Activated CD4-positive, alpha-beta T cell treated with anti-CD3 and anti-CD28 coated beads, Interleukin-2, amount 10 ng/mL, durations not matched to agents 7 days and 5 days (primary cell): ENCODE measurements at regions not wholly inside any gene's neighbourhood (a gene's known extent, or its start where the extent isn't known, plus 50 kb on each side); places are given as distances from the start of the nearest gene placed in this dataset.
A peak's percentile ranks its signal among the peaks of the same experiment; 100 is the strongest.

ENCODE experiments used
- CTCF ChIA-PET: fragments of 350-600 bp; sonication (Branson Sonifier 250); formaldehyde crosslinking; loops from one replicate; lab custom pipeline; 2021; ENCODE audit warnings: antibody characterized with exemption; lab: Charles Lee
- POLR2A ChIA-PET: fragments of 350-600 bp; sonication (Branson Sonifier 250); formaldehyde crosslinking; loops from one replicate; lab custom pipeline; 2021; ENCODE audit warnings: antibody characterized with exemption; lab: Charles Lee
- DNase-seq: peaks from one replicate; pipeline ENCODE4 v3.0.0-alpha.2; 2020
- H3K27ac Mint-ChIP-seq: one replicate; pipeline ENCODE4 v1.8.0; 2021; ENCODE audit warnings: mild to moderate bottlenecking, moderate library complexity, mixed read lengths
- H3K27me3 Mint-ChIP-seq: one replicate; pipeline ENCODE4 v1.8.0; 2021; ENCODE audit warnings: mixed read lengths
- H3K36me3 Mint-ChIP-seq: one replicate; pipeline ENCODE4 v1.8.0; 2021; ENCODE audit warnings: low read depth, mixed read lengths
- H3K4me1 Mint-ChIP-seq: one replicate; pipeline ENCODE4 v1.8.0; 2021; ENCODE audit warnings: mixed read lengths
- H3K4me3 Mint-ChIP-seq: one replicate; pipeline ENCODE4 v1.8.0; 2021; ENCODE audit warnings: mild to moderate bottlenecking, moderate library complexity, mixed read lengths
- H3K9me3 Mint-ChIP-seq: one replicate; pipeline ENCODE4 v1.8.0; 2021; ENCODE audit warnings: mixed read lengths

DNA sequence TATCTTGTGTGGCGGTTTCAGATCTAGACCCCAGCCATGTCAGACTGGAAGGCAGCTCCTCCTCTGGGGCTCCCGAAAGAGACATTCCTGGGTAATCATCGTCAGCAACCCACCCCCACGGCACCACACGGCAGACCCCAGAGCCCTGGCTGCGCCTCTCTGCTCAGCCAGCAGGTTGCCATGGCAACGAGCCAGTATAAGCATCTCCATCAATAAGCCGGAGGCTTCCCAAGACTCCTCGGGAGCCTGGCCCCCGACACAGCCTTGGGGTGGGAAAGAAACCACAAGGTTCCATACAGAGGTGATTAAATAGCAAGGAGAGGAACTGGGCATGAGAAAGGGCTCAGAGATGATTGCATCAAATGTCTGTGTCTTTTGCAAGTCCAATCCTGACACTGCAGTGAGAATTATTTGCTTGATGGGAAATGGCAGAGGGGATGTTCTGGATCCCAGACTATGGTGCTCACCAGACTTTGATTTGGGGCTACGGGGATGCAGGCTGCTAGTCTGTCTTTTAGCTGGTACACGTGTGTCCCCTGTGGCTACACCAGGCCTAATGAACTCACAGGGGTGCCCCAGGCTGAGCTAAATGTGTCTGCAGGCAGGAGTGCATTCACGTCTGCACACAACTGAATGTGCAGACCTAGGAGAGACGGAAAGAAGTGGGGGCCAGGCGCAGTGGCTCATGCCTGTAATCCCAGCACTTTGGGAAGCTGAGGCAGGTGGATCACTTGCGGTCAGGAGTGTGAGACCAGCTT lies 320.5 kb upstream of the TNRC6C start:
- no peak overlapping the region for H3K27ac Mint-ChIP-seq
- no peaks in the 10 kb centered on the region for H3K36me3 Mint-ChIP-seq
- H3K27me3 Mint-ChIP-seq = peaks cover 13% of the 10 kb centered on the region
- H3K4me3 Mint-ChIP-seq = no peak overlapping the region
- CTCF ChIA-PET = interaction anchor here (1.5 kb wide), 1 partner anchor 13 kb away, joined by 3 read pairs; no protein-coding TSS in a partner anchor
- peaks cover 13% of the 10 kb centered on the region for H3K4me1 Mint-ChIP-seq
- no peak for DNase-seq
- no peaks in the 10 kb centered on the region for H3K9me3 Mint-ChIP-seq
- POLR2A ChIA-PET = no interaction called here

DNA sequence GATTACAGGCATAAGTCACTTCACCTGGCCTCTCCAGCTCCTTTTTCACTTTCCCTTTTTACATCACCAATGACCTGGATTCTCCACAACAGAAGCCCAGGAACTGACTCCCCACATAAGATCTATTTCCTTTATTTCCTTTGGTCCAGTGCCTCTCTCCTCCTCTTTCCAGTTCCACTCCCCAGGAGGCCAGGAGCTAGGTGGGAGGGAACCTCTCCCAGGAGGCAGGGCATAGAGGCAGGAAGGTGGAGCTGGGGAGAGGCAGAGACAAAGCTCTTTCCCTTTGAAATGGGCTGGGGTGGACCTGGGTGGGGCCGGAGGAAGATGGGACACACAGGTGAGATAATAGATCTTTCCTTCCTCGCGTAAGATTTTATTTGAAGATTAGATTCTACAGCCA lies 318.3 kb upstream of the TNRC6C start:
- ChIA-PET POLR2A (no interaction called here), CTCF (interaction anchor here (1.1 kb wide), 1 partner anchor 10 kb away, joined by 3 read pairs; no protein-coding TSS in a partner anchor)
- Mint-ChIP-seq H3K27me3 (peaks cover 16% of the 10 kb centered on the region), H3K36me3 (no peaks in the 10 kb centered on the region), H3K4me1 (peaks cover 11% of the 10 kb centered on the region), H3K27ac (no peak overlapping the region), H3K9me3 (no peaks in the 10 kb centered on the region), H3K4me3 (no peak overlapping the region)
- no peak for DNase-seq

DNA sequence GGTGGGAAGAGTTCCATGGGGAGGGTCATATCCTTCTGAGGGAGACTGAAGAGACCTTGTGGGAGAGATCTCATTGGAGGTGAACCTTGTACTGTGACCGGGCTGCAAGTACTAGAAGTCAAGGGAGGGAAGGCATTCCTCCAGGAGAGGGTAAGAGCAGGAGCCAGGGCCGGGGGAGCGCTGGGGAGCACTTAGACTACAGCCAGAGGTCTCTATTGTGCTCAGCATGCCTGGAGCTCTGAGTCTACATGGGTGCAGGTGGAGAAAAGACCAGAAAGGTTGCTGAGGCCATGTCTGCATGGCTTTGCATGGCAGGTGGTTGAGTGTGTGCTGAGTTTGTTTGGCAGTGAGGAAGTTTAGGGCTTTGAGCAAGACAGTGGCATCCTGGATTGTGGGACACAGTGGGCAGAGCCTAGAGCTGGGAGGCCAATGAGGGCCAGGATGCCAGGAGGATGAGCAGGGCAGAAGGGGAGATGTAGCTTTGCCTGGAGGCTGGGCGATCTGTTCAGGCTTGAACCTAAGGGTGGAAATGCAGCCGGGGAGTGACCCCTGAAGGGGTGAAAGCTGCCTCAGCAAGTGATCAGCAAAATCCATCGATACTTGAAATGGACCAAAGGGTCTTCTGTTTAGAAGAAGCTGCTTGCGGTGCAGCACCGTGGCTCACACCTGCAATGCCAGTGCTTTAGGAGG lies 317.4 kb upstream of the TNRC6C start:
- H3K27me3 Mint-ChIP-seq = peaks cover 16% of the 10 kb centered on the region
- ChIA-PET CTCF (interaction anchor here (1.1 kb wide), 1 partner anchor 9 kb away, joined by 3 read pairs; no protein-coding TSS in a partner anchor), POLR2A (interaction anchor here (0.7 kb wide), 1 partner anchor 9 kb away, joined by 4 read pairs; no protein-coding TSS in a partner anchor)
- no peaks in the 10 kb centered on the region for H3K36me3 Mint-ChIP-seq
- H3K4me3 Mint-ChIP-seq = no peak overlapping the region
- no peak for DNase-seq
- no peak overlapping the region for H3K27ac Mint-ChIP-seq
- H3K9me3 Mint-ChIP-seq = no peaks in the 10 kb centered on the region
- H3K4me1 Mint-ChIP-seq = peaks cover 18% of the 10 kb centered on the region

DNA sequence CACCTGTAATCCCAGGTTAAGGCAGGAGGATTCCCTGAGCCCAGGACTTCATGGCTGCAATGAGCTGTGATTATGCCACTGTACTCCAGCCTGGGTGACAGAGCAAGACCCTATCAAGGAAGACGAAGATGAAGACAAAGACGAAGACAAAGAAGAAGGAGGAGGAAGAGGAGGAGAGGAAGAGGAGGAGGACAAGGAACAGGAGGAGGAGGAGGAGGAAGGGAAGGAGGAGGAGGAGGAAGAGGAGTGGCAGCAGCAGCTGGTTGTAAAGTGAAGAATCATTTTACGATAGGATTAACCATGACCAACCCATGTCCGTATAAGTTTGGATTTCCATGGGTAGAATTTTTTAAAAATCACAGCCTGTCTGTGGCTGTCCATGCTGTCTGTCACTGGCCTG lies 316.8 kb upstream of the TNRC6C start:
- H3K36me3 Mint-ChIP-seq = no peaks in the 10 kb centered on the region
- ChIA-PET CTCF (no interaction called here), POLR2A (interaction anchor here (0.7 kb wide), 1 partner anchor 9 kb away, joined by 4 read pairs; no protein-coding TSS in a partner anchor)
- no peak for DNase-seq
- H3K27ac Mint-ChIP-seq = no peak overlapping the region
- no peaks in the 10 kb centered on the region for H3K9me3 Mint-ChIP-seq
- peaks cover 16% of the 10 kb centered on the region for H3K27me3 Mint-ChIP-seq
- no peak overlapping the region for H3K4me3 Mint-ChIP-seq
- peaks cover 22% of the 10 kb centered on the region for H3K4me1 Mint-ChIP-seq

DNA sequence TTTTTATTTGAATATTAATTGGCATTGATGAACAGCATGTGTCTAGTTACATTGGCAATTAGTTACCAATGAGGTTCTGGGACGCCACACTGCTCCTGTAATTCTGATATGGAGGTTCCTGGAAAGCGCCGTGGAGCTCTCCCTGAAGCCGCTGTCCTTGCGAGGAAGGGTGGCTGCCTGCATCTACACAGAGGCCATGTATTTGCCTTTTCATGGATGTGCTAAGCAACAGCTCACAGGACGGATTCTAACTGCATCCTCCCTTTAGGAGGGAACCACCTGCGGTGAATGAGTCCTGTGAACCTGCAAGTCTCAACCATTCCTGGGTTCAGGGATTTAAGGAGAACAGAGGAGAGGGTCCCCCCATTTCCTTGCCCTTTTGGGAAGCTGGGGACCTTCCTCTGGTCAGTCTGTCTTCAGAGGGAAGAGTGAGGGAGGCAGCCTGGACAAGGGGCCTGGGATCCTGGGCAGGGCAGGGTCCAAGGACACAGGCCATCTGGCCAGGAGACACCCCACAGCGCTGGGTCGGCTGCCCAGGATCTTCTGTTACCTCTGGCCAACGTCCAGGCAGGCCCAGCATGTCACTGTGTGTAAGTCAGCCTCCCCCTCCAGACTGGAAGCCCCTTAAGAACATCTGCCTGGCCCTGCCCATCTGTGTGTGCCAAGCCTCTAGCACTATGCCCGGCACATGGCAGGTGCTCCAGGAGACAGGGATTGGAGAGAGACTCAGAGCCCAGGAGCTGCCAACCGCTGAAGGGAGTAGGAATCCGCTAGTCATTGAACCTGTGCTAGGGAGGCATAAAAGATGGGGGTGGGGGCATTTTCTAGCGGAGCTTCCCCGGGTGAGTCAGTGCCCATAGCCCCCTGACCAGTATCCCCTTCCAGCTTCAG lies 314.1 kb upstream of the TNRC6C start:
- Mint-ChIP-seq H3K27ac (peak overlapping the region; percentile 95), H3K36me3 (peaks cover 3% of the 10 kb centered on the region), H3K9me3 (peaks cover 9% of the 10 kb centered on the region), H3K27me3 (peaks cover 13% of the 10 kb centered on the region), H3K4me3 (no peak overlapping the region), H3K4me1 (peaks cover 28% of the 10 kb centered on the region)
- POLR2A ChIA-PET = no interaction called here
- CTCF ChIA-PET = interaction anchor here (0.9 to 1.3 kb wide), 5 partner anchors 12 to 37 kb away, joined by 3 to 5 read pairs (median 3); no protein-coding TSS in a partner anchor
- DNase-seq = no peak

DNA sequence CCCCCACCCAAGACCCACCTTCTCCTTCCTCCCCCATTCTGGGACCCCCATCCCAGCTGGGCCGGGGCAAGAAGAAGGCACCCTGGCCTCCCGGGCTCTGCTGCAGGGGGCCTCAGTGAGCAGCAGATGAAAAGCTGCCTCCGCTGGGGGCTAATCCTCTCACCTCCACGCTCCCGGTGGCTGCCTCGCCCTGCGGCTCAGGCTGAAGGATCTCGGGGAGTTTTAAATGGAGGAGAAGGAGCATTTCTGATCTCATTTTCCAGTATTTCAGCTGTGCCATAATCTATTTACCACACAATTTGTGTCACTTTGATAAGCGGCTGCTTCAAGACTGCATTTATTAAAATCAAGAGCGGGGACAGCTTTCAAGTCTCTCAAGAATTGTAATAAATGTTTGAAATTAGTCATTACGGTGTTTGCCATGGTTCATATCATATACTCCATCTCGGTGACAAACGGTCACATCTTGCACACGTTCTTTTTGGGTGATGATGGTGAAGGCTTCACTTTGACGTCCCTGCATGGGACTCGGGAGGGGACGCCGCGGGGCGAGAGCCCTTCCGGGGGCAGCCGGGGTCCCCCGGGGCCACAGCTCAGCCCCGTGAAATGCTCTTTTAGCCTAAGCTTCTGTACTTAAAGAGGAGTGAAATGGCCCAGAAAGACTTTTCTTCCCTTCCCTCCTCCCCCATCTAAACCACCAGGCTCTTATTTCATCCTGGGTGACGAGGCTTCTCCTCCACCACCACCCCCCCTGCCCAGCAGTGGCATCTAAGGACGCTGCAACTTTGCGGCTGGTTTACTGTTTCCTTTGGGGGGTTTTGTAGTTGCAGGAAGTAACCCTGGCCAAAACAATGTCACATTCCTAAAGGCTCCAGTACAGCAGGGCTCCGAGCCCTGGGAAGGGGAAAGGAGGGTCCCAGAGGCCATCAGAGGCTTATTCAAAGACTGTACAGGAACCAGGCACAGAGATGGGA lies 313.1 kb upstream of the TNRC6C start:
- H3K9me3 Mint-ChIP-seq = peaks cover 12% of the 10 kb centered on the region
- ChIA-PET CTCF (interaction anchor here (0.8 to 1.3 kb wide), 6 partner anchors 17 to 215 kb away, joined by 3 to 5 read pairs (median 3); no protein-coding TSS in a partner anchor), POLR2A (no interaction called here)
- H3K36me3 Mint-ChIP-seq = peaks cover 3% of the 10 kb centered on the region
- H3K27ac Mint-ChIP-seq = peak overlapping the region; percentile 95
- H3K4me3 Mint-ChIP-seq = peak overlapping the region; percentile 20
- DNase-seq = peak; percentile 65
- H3K4me1 Mint-ChIP-seq = peaks cover 38% of the 10 kb centered on the region
- H3K27me3 Mint-ChIP-seq = peaks cover 7% of the 10 kb centered on the region

DNA sequence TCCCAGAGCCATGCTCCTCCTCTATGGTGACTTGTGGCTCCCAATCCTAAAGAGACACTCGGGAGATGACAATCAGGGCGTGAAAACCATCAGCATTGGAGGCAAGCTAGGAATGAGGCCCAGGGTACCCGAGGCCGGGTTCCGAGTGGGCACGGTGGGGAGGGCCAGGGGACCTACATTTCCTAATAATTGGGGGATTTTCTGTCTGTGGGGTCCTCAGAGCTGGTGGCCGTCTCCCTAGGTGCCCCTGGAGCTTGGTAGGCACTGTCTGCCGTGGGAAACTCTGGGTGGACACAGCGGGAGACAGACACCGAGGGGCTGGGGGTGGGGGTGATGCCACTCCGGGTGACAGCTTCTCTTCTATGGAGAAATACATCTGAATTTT lies 312.5 kb upstream of the TNRC6C start:
- Mint-ChIP-seq H3K36me3 (peaks cover 3% of the 10 kb centered on the region), H3K4me1 (peaks cover 41% of the 10 kb centered on the region), H3K27ac (peak overlapping the region; percentile 95), H3K4me3 (no peak overlapping the region), H3K27me3 (peaks cover 4% of the 10 kb centered on the region), H3K9me3 (peaks cover 12% of the 10 kb centered on the region)
- ChIA-PET POLR2A (no interaction called here), CTCF (interaction anchor here (0.8 to 1.3 kb wide), 2 partner anchors 21 to 215 kb away, joined by 3 read pairs; no protein-coding TSS in a partner anchor)
- no peak for DNase-seq

DNA sequence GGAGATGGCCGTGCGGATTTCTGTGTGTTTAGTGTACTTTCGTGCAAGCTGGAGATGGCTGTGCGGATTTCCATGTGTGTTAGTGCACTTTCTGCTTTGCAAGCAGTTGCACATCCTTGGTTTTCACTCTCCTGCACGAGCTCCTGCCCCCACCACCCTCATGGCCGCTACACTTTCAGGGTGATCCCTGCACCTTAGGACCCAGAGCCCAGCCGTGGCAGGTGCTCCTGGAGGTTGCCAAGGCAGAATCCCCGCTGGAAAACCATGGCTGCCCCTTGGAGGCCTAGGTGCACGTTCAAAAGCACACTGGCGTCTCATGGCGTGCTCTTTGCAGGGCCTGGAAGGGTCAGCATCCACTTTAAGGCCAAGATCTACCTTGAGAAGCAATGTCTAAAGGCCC lies 311.0 kb upstream of the TNRC6C start:
- CTCF ChIA-PET = interaction anchor here (1.2 kb wide), 1 partner anchor 124 kb away, joined by 3 read pairs; no protein-coding TSS in a partner anchor

DNA sequence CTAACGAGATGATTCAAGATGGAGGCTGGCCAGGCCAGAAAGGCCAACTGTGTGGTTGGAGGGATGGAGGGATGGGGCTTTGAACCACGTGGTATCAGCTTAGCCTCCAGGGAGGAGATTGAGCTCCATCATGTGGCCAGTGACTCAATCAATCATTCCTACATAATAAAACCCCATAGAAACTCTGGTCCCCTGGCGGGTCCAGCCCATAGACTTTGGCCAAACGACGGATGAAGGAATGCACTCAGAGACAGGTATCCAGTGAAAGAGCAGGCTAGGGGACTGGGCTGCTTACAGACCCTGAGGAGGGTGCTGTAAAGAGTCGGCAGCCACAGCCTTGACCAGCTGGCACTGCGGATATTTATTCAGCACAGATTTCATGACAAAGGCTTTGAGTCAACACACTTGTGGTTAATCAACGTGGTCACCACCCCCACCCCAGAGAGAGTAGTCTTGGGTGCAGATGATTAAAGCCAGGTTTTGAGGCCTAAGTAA lies 308.7 kb upstream of the TNRC6C start:
- Mint-ChIP-seq H3K9me3 (peaks cover 12% of the 10 kb centered on the region), H3K27ac (no peak overlapping the region), H3K4me1 (peaks cover 36% of the 10 kb centered on the region), H3K4me3 (no peak overlapping the region), H3K36me3 (peaks cover 3% of the 10 kb centered on the region), H3K27me3 (peaks cover 1% of the 10 kb centered on the region)
- no peak for DNase-seq
- CTCF ChIA-PET = interaction anchor here (0.7 to 1.3 kb wide), 4 partner anchors 10 to 45 kb away, joined by 3 read pairs; no protein-coding TSS in a partner anchor
- POLR2A ChIA-PET = interaction anchor here (0.7 kb wide), 1 partner anchor 107 kb away, joined by 7 read pairs; no protein-coding TSS in a partner anchor

More for the DNA sequence above, 311.0 kb upstream of the TNRC6C start:
- DNase-seq = no peak
- Mint-ChIP-seq H3K27ac (no peak overlapping the region), H3K4me1 (peaks cover 41% of the 10 kb centered on the region), H3K27me3 (peaks cover 3% of the 10 kb centered on the region), H3K4me3 (no peak overlapping the region), H3K9me3 (peaks cover 12% of the 10 kb centered on the region), H3K36me3 (peaks cover 3% of the 10 kb centered on the region)
- POLR2A ChIA-PET = interaction anchor here (0.6 kb wide), 1 partner anchor 525 kb away, joined by 3 read pairs; no protein-coding TSS in a partner anchor

DNA sequence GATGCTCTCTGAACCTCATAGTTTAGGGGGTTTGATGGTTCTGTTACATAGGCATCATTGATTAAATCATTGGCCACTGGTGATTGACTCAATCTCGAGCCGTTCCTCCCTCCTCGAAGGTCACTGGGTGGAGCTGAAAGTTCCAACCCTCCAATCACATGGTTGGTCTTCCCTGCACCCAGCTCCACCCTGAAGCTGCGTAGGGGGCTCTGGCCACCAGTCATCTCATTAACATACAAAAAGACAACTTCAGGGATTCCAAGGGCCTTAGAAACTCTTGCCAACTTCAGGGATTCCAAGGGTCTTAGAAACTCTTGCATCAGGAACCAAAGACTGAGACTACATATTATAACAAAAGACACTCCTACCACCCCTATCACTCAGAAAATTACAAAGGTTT lies 306.5 kb upstream of the TNRC6C start:
- Mint-ChIP-seq H3K4me1 (peaks cover 19% of the 10 kb centered on the region), H3K27ac (no peak overlapping the region), H3K9me3 (peaks cover 12% of the 10 kb centered on the region), H3K27me3 (peaks cover 1% of the 10 kb centered on the region), H3K4me3 (no peak overlapping the region), H3K36me3 (peaks cover 3% of the 10 kb centered on the region)
- no peak for DNase-seq
- ChIA-PET CTCF (interaction anchor here (1.0 kb wide), 1 partner anchor 15 kb away, joined by 3 read pairs; no protein-coding TSS in a partner anchor), POLR2A (no interaction called here)

DNA sequence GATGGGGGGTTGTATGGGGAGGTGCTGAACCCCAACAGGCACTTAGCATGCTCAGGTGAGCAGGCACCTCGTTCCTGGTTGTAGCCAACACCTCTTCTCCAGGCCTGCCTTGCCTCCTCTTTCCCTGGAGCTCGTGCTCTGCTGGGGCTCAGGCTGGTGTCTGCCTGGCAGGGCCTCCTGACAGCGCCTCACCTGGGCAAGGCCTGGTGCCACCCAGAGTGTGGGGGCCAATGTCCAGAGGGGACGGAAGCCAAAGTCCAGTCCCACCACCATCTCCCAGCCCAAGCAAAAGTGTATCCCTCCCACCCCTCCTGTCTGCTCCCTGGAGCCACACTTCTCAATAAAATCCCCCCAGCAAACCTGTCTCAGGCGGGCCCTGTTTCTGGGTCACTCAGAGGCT lies 304.2 kb upstream of the TNRC6C start:
- ChIA-PET POLR2A (no interaction called here), CTCF (no interaction called here)
- Mint-ChIP-seq H3K4me1 (peaks cover 14% of the 10 kb centered on the region), H3K27ac (no peak overlapping the region), H3K9me3 (peaks cover 7% of the 10 kb centered on the region), H3K4me3 (no peak overlapping the region), H3K36me3 (no peaks in the 10 kb centered on the region), H3K27me3 (peaks cover 5% of the 10 kb centered on the region)
- DNase-seq = no peak
